NB4 (cell line): ENCODE measurements at regions not wholly inside any gene's neighbourhood (a gene's known extent, or its start where the extent isn't known, plus 50 kb on each side); places are given as distances from the start of the nearest gene placed in this dataset.

Experiments used
- DNase-seq: peaks from one replicate; pipeline ENCODE4 v3.0.0; 2010; ENCODE audit warnings: low read depth
- H3K4me3 ChIP-seq: one replicate; pipeline ENCODE4 v1.5.1; 2011; ENCODE audit warnings: mild to moderate bottlenecking, low read depth, low read length, moderate library complexity
- MAX ChIP-seq: IDR thresholded peaks from 2 replicates; pipeline ENCODE4 v1.6.1; 2011; ENCODE audit warnings: low read depth, low read length
- MYC ChIP-seq: IDR thresholded peaks from 2 replicates; pipeline ENCODE4 v1.6.1; 2011; ENCODE audit warnings: low read depth, low read length
- POLR2A ChIP-seq: IDR thresholded peaks from 2 replicates; pipeline ENCODE4 v1.6.1; 2011; ENCODE audit warnings: mild to moderate bottlenecking; ENCODE audit not compliant: insufficient read length; ENCODE audit errors: extremely low read depth
- TF ChIP-seq, protein P1 (sequence below): IDR thresholded peaks from one replicate; pipeline ENCODE4 v1.5.1; 2012; ENCODE audit warnings: low read depth, low read length

DNA sequence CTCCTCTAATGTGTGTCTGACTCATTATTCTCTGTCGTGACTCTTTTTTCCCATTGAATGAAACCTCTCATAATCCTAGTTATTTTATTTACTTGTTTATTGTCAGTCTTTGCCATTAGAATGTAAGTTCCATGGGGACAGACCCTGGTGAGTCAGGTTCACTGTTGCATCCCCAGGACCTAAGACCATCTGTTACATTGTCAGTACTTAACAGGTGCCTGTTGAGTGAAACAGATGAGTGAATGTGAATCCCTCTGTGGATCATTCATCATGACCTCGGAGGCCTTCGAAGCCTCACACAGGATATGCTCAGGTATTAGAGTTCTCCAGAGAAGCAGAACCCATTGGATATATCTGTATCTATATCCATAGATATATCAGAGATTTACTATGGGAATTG lies 120.1 kb downstream of the PFKFB3 start:
- DNase-seq, result no peak
- TF ChIP-seq MAX (no peak), POLR2A (no peak), MYC (no peak)
- TF ChIP-seq, protein P1, sequence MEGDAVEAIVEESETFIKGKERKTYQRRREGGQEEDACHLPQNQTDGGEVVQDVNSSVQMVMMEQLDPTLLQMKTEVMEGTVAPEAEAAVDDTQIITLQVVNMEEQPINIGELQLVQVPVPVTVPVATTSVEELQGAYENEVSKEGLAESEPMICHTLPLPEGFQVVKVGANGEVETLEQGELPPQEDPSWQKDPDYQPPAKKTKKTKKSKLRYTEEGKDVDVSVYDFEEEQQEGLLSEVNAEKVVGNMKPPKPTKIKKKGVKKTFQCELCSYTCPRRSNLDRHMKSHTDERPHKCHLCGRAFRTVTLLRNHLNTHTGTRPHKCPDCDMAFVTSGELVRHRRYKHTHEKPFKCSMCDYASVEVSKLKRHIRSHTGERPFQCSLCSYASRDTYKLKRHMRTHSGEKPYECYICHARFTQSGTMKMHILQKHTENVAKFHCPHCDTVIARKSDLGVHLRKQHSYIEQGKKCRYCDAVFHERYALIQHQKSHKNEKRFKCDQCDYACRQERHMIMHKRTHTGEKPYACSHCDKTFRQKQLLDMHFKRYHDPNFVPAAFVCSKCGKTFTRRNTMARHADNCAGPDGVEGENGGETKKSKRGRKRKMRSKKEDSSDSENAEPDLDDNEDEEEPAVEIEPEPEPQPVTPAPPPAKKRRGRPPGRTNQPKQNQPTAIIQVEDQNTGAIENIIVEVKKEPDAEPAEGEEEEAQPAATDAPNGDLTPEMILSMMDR, result no peak
- no peak overlapping the region for H3K4me3 ChIP-seq

DNA sequence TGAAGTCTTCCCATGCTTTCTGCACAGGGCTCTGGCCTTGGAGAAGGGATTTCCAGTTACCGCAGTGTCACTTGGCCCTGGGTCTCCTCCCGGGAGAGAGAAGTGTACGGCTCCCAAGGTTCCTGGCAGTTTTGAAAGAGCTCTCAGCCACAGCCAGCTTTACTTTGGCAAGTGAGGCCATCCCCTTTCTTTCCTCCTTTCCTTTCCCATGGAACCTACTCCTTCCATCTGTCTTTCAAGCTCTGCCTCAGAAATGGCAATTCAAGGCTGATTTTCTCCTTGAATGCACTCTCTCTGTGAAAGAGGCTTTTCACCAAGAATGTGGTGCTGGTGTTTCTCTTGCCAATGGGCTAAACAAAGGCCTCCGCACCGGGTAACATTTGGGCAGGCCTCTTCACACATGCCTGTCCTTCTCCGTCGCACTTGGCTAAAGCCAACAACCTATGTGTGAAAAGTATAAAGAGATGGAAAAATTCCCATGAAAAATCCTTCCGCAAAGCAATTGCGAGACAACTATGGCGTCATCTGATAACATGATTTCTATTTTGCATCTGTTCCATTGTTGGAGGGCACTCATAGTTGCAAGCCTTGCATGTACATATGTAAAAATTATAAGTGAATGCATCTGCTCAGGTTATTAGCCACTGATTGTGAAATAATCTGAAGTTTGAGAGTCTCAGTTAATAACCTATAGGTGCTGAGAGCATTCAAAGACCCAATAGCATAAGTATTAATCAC lies 125.4 kb downstream of the PFKFB3 start:
- TF ChIP-seq MYC (no peak), MAX (no peak), POLR2A (no peak)
- TF ChIP-seq, protein P1, result no peak
- no peak overlapping the region for H3K4me3 ChIP-seq
- no peak for DNase-seq

GRCh38 chr10:6328699-6329423 lies 126.1 kb downstream of the PFKFB3 start:
- no peak for DNase-seq
- H3K4me3 ChIP-seq, result no peak overlapping the region
- no peak for TF ChIP-seq MAX
- no peak for TF ChIP-seq MYC
- no peak for TF ChIP-seq POLR2A
- TF ChIP-seq, protein P1, result no peak

- H3K4me3 ChIP-seq, result no peak overlapping the region
- no peak for DNase-seq
- TF ChIP-seq MAX (no peak), MYC (no peak), POLR2A (no peak)
- TF ChIP-seq, protein P1, result no peak
Observed at GRCh38 chr10:6333086-6333485, 130.4 kb downstream of the PFKFB3 start.

DNA sequence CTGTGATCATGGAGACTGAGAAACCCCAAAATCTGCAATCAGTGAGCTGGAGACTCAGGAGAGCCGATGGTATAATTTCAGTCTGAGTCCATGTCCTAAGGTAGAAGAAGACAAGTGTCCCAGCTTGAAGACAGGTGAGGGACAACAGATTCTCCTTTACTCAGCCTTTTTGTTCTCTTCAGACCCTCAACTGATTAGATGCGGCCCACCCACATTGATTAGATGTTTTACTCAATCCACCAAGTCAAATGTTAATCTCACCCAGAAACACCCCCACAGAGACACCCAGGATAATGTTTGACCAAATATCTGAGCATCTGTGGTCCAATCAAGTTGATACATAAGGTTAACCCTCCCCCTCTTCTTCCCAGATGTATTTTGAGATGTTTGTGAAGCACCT lies 131.2 kb downstream of the PFKFB3 start:
- H3K4me3 ChIP-seq, result no peak overlapping the region
- TF ChIP-seq MAX (no peak), MYC (no peak), POLR2A (no peak)
- TF ChIP-seq, protein P1, result no peak
- DNase-seq, result no peak
